ENCODE measurements at regions not wholly inside any gene's neighbourhood (a gene's known extent, or its start where the extent isn't known, plus 50 kb on each side); places are given as distances from the start of the nearest gene placed in this dataset.

DNA sequence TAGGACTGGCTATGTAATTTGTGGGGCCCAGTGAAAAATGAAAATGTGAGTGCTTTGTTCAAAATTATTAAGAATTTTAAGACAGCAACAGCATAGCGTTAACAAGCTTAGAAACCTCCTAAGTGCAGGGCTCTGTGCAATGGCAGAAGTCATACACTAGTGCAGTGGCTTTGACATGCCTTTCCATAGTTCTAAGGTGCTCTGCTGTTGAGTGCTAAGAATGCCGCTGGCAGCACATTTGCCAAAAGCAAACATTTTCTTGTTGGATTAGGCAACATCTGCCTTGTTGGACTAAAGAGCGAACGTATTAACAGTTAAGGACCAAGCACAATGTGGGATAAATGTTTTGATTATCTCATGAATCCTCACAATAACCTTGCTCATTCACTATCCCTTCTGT lies 244.9 kb upstream of the PDE3A start:
- Mint-ChIP-seq H3K4me3 (ENCODE audit: unreplicated experiment) (no peak overlapping the region), H3K27ac (ENCODE audit: unreplicated experiment) (no peak overlapping the region), H3K36me3 (ENCODE audit: unreplicated experiment) (no peaks in the 10 kb centered on the region), H3K4me1 (ENCODE audit: low read depth, unreplicated experiment) (no peaks in the 10 kb centered on the region), H3K9me3 (ENCODE audit: unreplicated experiment) (no peaks in the 10 kb centered on the region), H3K27me3 (ENCODE audit: unreplicated experiment) (no peaks in the 10 kb centered on the region)
- DNase-seq, result no peak
- TF ChIP-seq CTCF (IDR thresholded peaks at IDR 0.05; ENCODE audit: partially characterized antibody, unreplicated experiment), result no peak

DNA sequence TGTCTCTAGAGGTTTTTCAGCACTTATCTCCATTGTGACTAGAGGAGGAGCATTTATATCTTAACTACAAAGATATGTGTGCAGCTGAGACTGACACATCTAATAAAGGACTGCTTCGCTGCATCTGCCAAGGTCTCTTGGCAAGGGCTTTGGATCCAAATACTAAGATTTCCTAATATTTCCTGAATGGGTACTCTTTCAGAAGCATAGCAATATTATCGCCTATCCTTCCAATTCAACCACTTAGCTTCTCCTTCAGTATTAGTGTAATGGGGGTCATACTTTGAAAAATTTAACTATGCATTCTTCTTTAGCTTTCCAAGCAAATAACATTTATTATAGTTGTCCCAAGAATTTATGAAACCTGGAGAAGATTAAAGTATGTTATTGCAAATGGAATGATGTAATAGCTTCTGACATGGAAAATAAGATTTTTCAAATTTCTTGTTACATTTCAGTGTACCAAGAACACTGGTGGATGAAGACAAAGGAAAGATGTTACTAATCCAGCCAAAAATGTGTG lies 243.0 kb upstream of the PDE3A start:
- Mint-ChIP-seq H3K27ac (ENCODE audit: unreplicated experiment) (no peak overlapping the region), H3K4me1 (ENCODE audit: low read depth, unreplicated experiment) (no peaks in the 10 kb centered on the region), H3K36me3 (ENCODE audit: unreplicated experiment) (no peaks in the 10 kb centered on the region), H3K4me3 (ENCODE audit: unreplicated experiment) (no peak overlapping the region), H3K9me3 (ENCODE audit: unreplicated experiment) (no peaks in the 10 kb centered on the region), H3K27me3 (ENCODE audit: unreplicated experiment) (no peaks in the 10 kb centered on the region)
- TF ChIP-seq CTCF (IDR thresholded peaks at IDR 0.05; ENCODE audit: partially characterized antibody, unreplicated experiment), result no peak
- no peak for DNase-seq

GRCh38 chr12:20126601-20127000 lies 241.7 kb upstream of the PDE3A start:
- H3K4me1 Mint-ChIP-seq (ENCODE audit: low read depth, unreplicated experiment), result no peaks in the 10 kb centered on the region
- no peak overlapping the region for H3K27ac Mint-ChIP-seq (ENCODE audit: unreplicated experiment)
- no peaks in the 10 kb centered on the region for H3K36me3 Mint-ChIP-seq (ENCODE audit: unreplicated experiment)
- no peaks in the 10 kb centered on the region for H3K27me3 Mint-ChIP-seq (ENCODE audit: unreplicated experiment)
- no peak for TF ChIP-seq CTCF (IDR thresholded peaks at IDR 0.05; ENCODE audit: partially characterized antibody, unreplicated experiment)
- H3K9me3 Mint-ChIP-seq (ENCODE audit: unreplicated experiment), result no peaks in the 10 kb centered on the region
- no peak overlapping the region for H3K4me3 Mint-ChIP-seq (ENCODE audit: unreplicated experiment)
- no peak for DNase-seq

- no peak for DNase-seq
- Mint-ChIP-seq H3K27ac (ENCODE audit: unreplicated experiment) (no peak overlapping the region), H3K9me3 (ENCODE audit: unreplicated experiment) (no peaks in the 10 kb centered on the region), H3K27me3 (ENCODE audit: unreplicated experiment) (no peaks in the 10 kb centered on the region), H3K4me3 (ENCODE audit: unreplicated experiment) (no peak overlapping the region), H3K36me3 (ENCODE audit: unreplicated experiment) (no peaks in the 10 kb centered on the region), H3K4me1 (ENCODE audit: low read depth, unreplicated experiment) (no peaks in the 10 kb centered on the region)
- no peak for TF ChIP-seq CTCF (IDR thresholded peaks at IDR 0.05; ENCODE audit: partially characterized antibody, unreplicated experiment)
Measured at GRCh38 chr12:20127413-20127812, 240.9 kb upstream of the PDE3A start.

DNA sequence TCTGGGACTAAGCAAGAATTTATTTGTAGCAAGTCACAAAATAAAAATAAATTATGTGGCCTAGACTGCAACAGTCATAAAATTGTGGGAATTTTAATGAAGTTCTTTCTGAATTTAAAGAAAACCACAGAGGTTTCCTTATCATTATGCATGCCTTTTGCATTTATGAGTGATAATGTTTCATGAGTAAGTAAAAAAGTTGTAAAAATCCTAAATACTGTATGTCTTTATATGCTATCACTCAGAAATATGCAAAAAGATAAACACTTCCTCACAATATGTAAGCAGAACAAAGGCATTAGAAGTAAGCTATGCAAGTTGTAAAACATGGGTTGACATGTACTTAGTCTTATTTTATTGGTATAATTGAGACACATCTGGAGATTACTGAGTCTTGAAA lies 239.4 kb upstream of the PDE3A start:
- H3K27ac Mint-ChIP-seq (ENCODE audit: unreplicated experiment), result no peak overlapping the region
- H3K4me3 Mint-ChIP-seq (ENCODE audit: unreplicated experiment), result no peak overlapping the region
- H3K36me3 Mint-ChIP-seq (ENCODE audit: unreplicated experiment), result no peaks in the 10 kb centered on the region
- H3K27me3 Mint-ChIP-seq (ENCODE audit: unreplicated experiment), result no peaks in the 10 kb centered on the region
- H3K9me3 Mint-ChIP-seq (ENCODE audit: unreplicated experiment), result no peaks in the 10 kb centered on the region
- DNase-seq, result no peak
- no peaks in the 10 kb centered on the region for H3K4me1 Mint-ChIP-seq (ENCODE audit: low read depth, unreplicated experiment)
- no peak for TF ChIP-seq CTCF (IDR thresholded peaks at IDR 0.05; ENCODE audit: partially characterized antibody, unreplicated experiment)
